NCI-H2107 (cell line): ENCODE measurements at regions not wholly inside any gene's neighbourhood (a gene's known extent, or its start where the extent isn't known, plus 50 kb on each side); places are given as distances from the start of the nearest gene placed in this dataset.

ENCODE experiments used
- DNase-seq: peaks from one replicate; lab custom pipeline; 2025; lab: John Stamatoyannopoulos, UW

DNA sequence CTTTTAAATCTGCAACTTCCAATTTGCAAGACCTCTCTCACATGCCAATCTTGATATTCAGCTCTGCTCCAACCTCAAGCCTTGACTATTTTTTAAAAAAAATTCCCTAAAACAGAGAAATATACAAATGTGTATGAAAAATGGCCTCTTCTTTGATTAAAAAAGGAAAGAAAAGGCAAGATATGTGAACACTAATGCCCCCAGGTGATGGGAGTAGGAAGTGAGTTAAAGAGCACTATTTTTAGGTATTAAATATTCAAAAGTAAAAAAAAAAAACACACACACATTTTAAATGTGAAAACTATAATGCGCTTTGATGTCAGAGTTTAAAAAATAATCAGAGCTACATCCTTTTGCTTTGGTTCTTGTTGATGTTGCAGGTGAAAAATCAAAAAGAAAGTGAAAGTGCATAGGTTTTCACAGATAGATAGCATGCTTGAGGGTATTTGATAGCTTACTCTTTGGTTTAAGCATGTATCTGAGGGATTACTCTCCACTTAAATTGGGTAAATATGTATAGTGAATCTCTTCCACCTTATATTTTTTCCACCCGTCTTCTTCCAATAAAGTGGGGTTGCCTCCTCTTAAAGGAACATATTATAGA lies 406.0 kb upstream of the POU3F3 start:
- DNase-seq, result no peak

DNA sequence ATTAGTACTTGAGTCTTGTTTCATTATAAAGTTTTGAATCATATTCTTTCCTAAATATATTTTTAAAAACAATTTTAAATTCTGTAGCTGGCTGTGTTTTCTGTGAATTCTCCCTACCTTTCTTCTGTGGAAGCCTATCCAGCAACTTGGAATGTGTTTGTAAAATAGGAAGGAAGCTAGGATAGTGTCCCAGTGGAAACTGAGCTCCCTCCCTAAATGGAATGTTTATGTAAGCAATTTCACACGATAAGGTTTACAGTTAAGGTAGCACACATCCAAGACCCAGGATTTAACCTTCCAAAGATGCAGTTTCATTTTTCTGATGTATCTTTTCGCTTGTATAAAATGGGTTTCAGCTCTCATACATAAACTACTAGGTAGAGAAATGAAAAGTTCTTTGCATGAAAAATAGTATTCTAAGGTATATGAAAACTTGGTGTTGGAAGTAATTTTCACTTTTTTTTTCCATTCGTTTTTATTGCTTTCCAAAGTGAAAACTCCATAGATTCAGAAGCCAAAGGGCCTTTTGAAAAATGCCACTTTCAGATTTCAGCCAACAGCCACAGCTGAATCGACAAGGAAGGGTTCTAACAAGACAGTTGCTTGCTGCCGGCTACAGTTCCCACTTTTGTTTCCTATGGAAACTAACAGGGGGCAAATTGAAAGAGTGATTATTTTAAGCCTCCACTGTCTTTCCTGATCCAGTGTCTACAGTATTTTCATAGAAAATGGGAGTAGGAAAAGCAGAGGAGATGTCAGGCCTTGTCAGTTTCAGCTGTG lies 405.1 kb upstream of the POU3F3 start:
- DNase-seq, result no peak

DNA sequence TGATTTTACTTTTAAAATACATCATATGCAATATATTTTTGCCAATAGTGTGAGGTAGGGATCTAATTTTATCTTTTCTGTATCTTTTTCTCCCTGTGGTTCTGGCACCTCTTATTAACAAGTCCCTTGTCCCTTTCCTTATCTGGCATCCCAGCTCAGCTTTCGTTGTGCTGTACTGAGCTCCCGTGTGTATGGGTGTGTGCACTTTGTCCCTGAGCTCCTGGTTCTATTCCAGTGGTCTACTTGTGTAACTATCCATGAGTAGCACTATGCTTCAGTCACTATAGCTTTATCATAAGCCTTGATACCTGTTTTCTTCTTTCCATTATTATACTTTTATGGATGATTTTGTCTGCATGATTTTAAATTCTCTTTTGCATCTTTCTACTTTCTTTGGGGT lies 401.4 kb upstream of the POU3F3 start:
- DNase-seq, result no peak

DNA sequence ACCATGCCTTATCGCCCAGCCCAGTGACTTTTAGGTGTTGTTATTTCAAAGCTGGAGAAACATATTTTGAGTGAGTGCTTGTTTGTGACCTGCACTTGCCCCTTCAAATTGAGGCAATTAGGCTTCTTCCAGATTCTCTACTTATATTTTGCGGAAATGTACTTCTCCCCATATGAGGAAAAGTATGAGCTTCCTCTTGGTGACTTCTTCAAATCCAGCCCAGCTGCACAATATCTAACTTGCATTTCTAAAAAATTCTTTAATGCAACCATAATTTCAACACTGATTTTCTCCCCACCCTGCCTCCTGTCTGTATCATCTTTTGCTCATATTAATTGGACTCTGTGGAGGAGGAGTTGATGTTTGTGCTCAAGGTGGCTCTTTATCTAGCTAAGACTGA lies 391.2 kb upstream of the POU3F3 start:
- no peak for DNase-seq

DNA sequence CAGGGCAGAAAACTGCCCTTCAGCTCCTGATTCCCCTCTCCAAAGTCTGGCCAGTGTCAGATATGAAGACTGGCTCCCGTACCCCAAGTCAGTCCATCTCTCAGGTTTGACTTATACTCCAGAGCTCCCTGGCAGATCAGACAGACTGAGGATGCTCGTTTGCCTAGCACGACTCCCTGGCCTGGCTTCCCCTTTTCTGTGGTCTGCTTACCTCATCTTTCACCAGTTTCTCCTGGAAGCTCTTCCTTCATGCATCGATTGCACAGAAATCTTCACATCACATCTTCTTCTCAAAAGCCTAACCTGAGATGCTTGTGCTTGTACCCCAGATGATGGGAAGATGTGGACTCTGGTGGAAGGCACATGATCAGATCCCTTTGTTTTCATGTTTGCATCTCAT lies 387.9 kb upstream of the POU3F3 start:
- DNase-seq, result no peak

DNA sequence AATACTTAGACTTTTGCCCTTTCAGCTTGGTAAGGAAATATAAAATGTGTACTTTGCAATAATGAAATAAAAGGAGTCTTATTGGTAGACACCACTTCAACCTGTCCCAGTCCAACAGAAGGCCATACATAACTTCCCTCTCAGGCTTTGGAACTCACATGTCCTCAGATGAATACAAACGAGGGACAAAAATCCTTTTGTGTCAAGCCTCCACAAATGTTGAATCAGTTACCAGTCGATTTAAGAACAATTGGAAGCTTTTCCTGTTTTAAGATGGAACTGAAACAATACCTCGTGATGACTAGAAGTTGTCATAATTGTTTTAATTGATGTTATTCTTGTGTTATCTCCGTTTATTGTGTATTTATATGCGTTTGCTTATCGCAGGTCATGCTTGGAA lies 385.1 kb upstream of the POU3F3 start:
- no peak for DNase-seq

DNA sequence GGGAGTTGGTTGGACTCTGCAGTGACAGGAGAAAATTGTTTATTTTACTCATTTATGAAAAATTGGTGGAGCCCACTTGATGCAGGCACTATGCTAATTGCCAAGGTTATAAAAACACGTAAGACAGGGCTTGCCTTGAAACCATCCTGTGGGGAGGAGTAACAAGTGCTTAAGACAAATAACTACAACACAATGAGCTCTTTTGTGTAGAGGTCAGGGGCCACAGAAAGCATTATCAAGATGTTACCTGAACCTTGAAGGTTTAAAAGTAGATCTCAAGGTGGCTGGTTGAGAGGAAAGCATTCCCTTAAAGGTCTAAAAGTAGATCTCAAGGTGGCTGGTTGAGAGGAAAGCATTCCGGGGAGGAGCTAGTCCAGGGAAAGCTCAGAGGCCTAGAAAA lies 381.8 kb upstream of the POU3F3 start:
- no peak for DNase-seq

DNA sequence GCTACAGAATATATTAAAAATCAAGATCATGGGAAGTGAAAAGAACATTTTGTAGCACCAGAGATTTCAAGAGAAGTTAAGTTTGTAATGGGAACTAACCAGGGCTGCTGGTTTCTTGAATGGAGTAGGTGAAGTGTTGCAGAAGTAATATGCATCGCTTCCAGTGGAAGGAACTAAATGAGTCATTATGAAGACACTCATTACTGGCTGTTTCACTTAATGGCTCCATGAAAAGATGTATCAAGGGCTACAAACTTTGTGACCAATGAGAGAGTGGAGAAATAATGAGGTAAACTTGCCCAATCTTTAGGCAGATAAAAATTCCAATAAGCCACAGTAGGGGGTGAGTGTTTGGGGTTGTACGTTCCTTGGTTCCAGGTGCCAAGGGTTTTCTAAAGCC lies 380.4 kb upstream of the POU3F3 start:
- DNase-seq, result no peak

DNA sequence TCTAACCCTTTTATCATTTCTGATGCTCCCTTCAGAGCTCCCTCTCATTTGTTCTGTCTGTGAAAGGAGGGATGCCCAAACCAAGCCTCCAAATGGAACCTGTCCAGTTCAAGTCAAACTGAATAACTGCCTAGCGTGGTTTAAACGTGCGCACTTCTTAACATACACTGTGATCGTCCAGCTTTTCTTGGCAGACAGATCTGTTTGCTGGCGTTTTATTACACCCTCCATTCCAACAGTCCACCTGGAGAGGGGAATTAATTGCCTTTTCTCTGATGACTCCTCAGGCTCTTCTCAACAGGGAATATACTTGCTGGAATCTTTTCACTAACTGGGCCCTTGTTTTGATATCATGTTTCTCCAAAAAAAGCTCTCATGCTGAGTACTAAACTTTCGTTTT lies 379.2 kb upstream of the POU3F3 start:
- DNase-seq, result no peak

DNA sequence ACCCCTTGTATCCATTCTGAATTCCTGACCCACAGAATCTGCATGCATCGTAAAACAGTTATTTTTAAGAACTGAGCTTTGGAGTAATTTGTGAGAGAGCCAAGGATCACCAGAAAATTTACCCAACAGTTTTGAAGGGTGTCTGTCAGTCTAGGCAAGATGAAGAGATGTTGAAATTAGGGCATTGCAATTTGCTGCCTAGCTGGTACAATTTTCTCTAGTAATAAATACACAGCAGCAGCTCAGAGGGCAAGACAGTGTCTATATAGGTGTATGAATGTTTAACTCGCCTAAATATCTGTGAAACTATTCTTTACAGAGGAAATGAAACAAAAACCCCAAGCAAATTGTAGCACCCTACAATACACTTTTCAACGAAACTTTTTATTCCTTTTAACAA lies 377.8 kb upstream of the POU3F3 start:
- DNase-seq, result no peak

DNA sequence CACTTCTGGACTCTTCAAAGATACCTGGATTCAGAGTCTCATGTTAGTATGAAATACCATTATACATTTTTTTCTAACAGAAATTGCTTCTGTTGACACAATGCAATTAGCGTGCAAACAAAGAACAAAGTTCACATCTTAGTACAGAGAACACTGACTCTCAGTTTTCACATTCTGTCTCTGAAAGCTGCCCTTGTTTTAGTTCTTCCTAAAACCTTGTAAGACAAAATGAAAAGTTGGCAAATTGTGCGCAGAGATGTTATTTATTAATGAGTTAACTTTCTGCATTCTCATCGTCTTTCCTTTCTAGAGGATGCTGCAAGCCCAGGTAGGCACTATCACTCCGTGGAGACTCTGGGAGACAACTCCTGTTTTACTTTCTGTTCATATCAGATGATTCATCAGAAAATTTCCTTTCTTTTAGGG lies 377.3 kb upstream of the POU3F3 start:
- DNase-seq, result no peak

DNA sequence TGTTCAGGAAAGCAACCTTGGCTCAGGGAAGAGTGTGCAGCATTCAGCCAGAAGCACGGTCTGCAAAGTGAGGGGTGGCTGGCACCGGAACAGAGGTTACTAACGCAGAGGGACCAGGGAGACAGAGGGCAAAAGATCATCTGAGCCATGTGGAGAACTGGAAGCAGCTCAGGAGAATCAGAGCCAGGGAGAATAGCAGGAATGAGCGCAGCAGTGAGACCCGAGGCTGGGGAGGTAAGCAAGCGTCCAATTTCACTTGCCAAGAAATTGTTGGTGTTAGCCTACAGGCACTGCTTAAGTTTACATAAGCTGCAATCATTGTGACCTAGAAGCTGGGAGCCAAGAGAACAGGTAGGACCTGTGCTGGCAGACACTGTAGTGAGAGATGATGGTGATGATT lies 372.6 kb upstream of the POU3F3 start:
- no peak for DNase-seq

DNA sequence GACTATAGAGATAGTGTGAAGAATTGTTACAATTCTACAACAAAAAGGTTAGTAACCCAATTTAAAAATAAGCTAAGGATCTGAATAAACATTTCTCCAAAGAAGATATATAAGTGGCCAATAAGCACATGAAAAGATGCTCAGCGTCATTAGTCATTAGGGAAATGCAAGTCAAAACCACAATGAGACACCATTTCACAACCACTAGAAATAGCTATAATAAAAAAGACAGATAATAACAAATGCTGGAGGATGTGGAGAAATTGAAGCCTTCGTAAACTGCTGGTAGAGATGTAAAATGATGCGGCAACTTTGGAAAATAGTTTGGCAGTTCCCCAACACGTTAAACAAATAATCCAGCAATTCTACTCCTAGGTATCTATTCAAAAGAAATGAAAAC lies 366.5 kb upstream of the POU3F3 start:
- DNase-seq, result no peak

DNA sequence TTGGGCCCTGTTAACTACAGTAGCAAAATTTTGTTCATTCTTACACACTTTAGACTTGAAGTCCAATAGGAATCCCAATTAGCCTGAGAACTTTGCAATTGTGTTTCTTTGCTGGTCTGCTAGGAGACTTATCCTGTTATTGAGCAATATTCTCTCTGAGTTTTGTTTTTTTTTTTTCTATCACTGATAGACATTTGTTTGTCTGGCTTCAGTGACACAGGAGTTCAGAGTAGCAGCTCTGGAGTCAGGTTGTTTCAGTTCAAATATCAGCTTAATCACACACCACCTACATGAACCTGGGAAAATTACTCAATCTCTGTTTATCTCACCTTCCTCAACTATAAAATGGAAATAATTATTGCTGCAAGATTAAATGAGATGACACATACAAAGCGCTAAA lies 360.2 kb upstream of the POU3F3 start:
- no peak for DNase-seq

DNA sequence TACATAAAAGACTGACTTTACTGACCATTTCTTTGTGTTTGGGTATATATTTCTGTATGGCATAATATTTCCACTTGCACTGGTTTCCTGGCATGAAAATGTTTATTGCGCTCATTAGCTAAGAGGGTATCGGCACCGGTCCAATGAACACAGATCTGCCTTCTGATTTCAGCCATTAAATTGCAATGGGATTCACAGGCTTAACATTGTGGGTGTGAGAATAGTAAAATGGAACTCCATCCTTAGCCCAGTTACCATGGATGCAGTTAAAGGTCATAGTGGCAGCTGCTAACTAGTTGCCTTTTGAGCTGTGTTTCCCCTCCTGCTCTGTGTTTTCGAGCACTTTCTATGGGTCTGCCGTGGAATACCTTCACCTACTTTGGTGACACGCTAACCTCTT lies 352.6 kb upstream of the POU3F3 start:
- no peak for DNase-seq

DNA sequence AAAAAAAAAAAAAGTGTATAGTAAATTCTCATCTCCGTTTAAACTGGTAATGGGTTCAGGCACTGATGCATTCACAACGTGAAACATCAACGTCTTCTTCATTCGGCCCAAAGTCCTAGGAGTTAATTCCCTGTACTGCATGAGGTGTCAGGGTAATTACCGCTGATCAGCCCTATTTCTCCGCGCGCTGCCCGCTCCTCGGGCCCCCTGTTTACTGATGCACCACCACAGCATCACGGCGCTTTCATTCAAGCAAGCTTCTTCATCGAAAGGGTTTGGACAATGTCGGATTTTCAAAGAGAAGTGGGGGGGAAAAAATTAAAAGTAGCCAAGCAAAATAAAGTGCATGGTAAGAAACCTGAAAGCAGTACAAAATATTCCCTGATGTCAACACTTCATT lies 352.0 kb upstream of the POU3F3 start:
- no peak for DNase-seq

DNA sequence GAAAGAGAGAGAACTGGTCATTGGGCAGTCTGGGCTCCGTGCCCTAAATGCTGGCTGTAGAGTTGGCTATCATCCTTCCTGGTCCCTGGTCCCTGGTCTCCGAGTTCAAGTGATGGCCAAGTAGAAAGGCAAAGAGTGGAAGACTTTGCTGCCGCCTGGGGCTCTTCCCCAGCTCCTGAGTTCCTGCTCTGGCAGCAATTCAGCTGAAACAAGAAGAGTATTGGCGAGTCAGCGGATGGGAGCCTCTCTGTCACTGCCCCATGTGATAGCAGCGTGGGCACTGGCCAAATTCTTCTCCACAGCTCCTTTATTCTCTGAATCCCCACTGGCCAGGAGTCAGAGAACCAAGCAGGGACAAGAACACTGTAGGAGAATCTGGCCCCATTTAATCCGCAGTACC lies 351.0 kb upstream of the POU3F3 start:
- DNase-seq, result no peak

DNA sequence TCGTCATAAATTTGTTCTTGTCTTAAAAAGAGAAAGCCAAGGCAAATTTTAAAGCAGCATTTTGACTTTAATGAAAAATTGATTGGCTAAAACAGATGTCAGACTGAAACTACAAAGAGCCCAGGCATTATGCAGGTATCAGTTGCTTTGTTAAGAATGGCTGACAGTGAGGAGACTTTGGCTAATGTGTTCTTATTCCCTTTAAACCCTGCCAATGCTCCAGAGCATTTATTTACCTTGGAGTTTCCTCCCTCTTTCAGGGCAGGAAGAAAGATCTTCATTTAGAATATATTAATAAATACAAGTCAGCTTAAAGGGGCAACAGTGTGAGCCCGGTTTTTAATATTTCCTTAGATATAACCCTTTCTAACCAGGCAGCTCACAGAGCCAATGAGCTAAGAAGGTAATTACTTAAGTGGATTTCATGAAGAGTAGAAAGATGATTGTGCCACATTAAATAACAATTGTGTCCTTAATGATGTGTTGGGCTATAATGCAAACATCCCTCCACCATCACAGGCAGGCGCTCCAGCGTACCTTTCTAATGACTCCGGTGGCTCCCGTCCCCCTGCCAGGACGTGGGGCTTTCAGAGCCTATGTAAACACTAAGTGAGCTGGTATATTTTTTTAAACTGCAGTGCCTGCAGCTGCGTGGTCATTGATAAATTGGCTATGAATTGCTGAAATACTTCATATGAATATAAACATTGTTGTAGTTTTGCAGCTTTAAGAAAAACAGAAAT lies 349.4 kb upstream of the POU3F3 start:
- no peak for DNase-seq

DNA sequence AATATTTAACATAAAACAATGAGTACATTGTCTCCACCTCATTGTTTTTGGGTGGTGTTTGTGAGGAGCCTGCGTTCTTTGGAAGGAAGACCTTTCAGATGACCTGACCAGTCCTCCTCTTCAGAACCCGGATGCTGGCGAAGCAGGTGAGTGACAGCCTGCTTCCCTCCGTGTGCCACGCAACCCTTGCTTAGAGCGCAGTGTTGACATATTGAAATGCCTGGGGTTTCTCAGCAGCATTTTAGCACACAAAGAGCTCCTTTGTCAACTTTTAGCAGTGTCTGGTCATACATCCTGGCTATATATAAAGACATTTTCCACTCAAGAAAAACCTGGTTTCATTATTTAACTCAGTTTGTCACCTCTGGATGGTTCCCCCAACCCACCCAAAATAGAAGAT lies 335.7 kb upstream of the POU3F3 start:
- no peak for DNase-seq

DNA sequence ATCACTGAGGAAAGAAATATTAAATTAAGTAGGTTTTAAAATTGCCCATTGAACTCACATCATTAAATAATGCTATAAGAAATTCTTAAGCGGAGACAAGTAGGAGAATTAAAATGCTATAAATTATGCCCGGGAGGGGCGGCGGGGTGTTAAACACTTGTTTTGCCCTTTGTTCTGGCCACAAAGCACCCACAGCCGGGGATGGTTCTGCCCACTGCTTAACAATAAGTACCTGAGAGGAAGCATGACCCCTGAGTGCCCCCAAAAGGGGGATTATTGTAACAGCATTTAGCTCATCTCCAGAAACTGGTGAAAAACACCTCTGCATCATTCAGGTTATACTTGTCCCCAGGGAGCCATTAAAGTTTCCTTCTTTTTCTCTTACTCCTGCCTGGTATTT lies 332.7 kb upstream of the POU3F3 start:
- DNase-seq, result no peak

DNA sequence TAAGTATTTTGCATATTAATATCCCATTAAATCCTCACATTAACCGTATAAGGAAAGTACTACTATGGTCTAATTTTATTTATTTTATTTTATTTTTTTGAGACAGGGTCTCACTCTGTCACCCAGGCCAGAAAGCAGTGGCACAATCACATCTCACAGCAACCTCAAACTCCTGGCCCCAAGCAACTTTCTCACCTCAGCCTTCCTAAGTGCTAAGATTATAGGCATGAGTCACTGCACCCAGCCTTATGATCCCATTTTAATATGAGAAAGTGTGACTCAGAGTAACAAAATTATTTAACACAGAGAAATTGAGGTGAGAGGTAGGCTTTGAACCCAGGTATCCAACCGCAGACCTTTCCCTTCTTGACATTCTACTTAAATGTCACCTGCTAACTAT lies 330.0 kb upstream of the POU3F3 start:
- no peak for DNase-seq

DNA sequence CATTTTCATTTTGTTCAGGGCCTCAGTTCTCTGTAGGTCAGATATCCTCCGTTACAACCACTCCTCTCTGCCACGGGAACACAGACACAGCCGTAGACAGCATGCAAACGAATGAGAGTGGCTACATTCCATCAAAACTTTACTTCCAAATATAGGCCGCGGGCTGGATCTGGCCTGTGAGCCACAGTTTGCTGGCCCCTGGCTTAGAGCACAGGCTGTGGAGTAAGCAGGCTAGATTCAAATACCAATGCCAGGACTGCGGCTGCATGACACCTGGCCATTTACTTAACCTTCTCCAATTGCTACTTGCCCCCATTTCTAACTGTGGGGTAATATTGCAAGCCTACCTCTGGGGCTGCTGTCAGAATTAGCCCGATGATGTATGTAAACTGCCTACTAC lies 325.8 kb upstream of the POU3F3 start:
- DNase-seq, result no peak

DNA sequence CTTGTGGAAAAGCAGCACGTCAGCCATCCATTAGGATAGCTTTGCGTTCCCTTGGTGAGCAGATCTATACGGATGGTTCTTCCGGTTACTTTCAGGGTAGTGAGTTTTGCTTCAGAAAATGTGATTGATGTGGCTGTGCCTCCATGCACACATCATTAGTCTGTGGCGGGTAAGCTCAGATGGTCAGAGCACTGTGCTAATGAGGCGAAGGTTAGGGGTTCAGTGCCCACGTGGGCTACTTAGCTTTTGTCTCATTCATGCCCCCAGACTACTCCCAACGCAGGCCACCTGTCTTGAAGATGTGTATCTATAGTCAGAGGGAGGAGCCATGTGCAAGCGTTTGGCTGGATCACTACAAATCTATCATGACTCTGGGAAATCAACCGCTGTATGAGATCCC lies 322.8 kb upstream of the POU3F3 start:
- DNase-seq, result no peak
